IMR-90 (cell line): ENCODE measurements at regions not wholly inside any gene's neighbourhood (a gene's known extent, or its start where the extent isn't known, plus 50 kb on each side); places are given as distances from the start of the nearest gene placed in this dataset.

Experiments
- ATAC-seq: fragments of 200-7000 bp; cut with Tn5 transposase; 2 replicates; pipeline ENCODE4 v1.9.1; 2020; ENCODE audit warnings: low read depth, mild to moderate bottlenecking, moderate library complexity
- BruUV-seq: library from RNA; stranded (reverse); fragments of 400-500 nt; replicated peaks from 2 replicates; lab custom pipeline; 2021; lab: Mats Ljungman, UMichigan
- CTCF ChIA-PET: fragments of 300-600 bp; formaldehyde crosslinking; extraction: SDS; loops from one replicate; lab custom pipeline; 2021; ENCODE audit warnings: antibody characterized with exemption; lab: Yijun Ruan, JAX
- POLR2A ChIA-PET: fragments of 300-600 bp; sonication (Branson Sonifier 250); formaldehyde crosslinking; loops from one replicate; lab custom pipeline; 2022; ENCODE audit warnings: antibody characterized with exemption; ENCODE audit not compliant: unreplicated experiment; lab: Charles Lee
- DNase-seq: peaks from one replicate; pipeline ENCODE4 v3.0.0; 2013
- H2AFZ ChIP-seq: replicated peaks from 2 replicates; pipeline ENCODE3; 2013; ENCODE audit warnings: low read length, mild to moderate bottlenecking; ENCODE audit not compliant: poor library complexity
- H2AK5ac ChIP-seq: 2 replicates; pipeline ENCODE4 v1.6.1; 2013; ENCODE audit warnings: low read depth, low read length, inconsistent platforms
- H2AK9ac ChIP-seq: replicated peaks from 2 replicates; pipeline ENCODE3; 2013; ENCODE audit warnings: mild to moderate bottlenecking, low read depth, low read length, moderate library complexity; ENCODE audit not compliant: poor library complexity
- H2BK120ac ChIP-seq: 2 replicates; pipeline ENCODE4 v1.6.1; 2013; ENCODE audit warnings: low read depth, low read length, inconsistent platforms
- H2BK15ac ChIP-seq: 3 replicates; pipeline ENCODE4 v1.6.1; 2013; ENCODE audit warnings: low read depth, low read length, inconsistent platforms
- H2BK20ac ChIP-seq: 2 replicates; pipeline ENCODE4 v1.6.1; 2013; ENCODE audit warnings: low read depth, mild to moderate bottlenecking, inconsistent platforms, low read length, moderate library complexity
- H2BK5ac ChIP-seq: 2 replicates; pipeline ENCODE4 v1.6.1; 2013; ENCODE audit warnings: mild to moderate bottlenecking, low read depth, low read length, inconsistent platforms; ENCODE audit not compliant: poor library complexity, severe bottlenecking
- H3K14ac ChIP-seq: replicated peaks from 2 replicates; pipeline ENCODE4 v1.6.1; 2013; ENCODE audit warnings: low read depth, low read length, inconsistent platforms
- H3K18ac ChIP-seq: 2 replicates; pipeline ENCODE4 v1.6.1; 2013; ENCODE audit warnings: low read depth, low read length, control low read depth
- H3K23ac ChIP-seq: 2 replicates; pipeline ENCODE4 v1.6.1; 2013; ENCODE audit warnings: low read depth, low read length, inconsistent platforms
- H3K27ac ChIP-seq: 2 replicates; pipeline ENCODE4 v1.5.1; 2013; ENCODE audit warnings: mild to moderate bottlenecking, control low read depth, low read length; ENCODE audit not compliant: insufficient read depth
- H3K27me3 ChIP-seq: 2 replicates; pipeline ENCODE4 v1.6.1; 2013; ENCODE audit warnings: low read length; ENCODE audit not compliant: control insufficient read depth, insufficient read depth
- H3K36me3 ChIP-seq: 2 replicates; pipeline ENCODE4 v1.6.1; 2013; ENCODE audit warnings: low read length, mixed read lengths; ENCODE audit not compliant: control insufficient read depth, insufficient read depth
- H3K4ac ChIP-seq: 2 replicates; pipeline ENCODE4 v1.6.1; 2013; ENCODE audit warnings: low read depth, low read length, inconsistent platforms
- H3K4me1 ChIP-seq: 2 replicates; pipeline ENCODE4 v1.6.1; 2013; ENCODE audit warnings: low read length, mixed read lengths; ENCODE audit not compliant: control insufficient read depth, insufficient read depth
- H3K4me2 ChIP-seq: 2 replicates; pipeline ENCODE4 v1.6.1; 2013; ENCODE audit warnings: low read depth, mild to moderate bottlenecking, control low read depth, low read length, moderate library complexity
- H3K4me3 ChIP-seq: 2 replicates; pipeline ENCODE4 v1.5.1; 2013; ENCODE audit warnings: low read depth, mild to moderate bottlenecking, control low read depth, low read length, moderate library complexity; ENCODE audit not compliant: insufficient read depth
- H3K56ac ChIP-seq: 2 replicates; pipeline ENCODE4 v1.6.1; 2013; ENCODE audit warnings: low read length, inconsistent platforms; ENCODE audit not compliant: insufficient read depth; ENCODE audit errors: extremely low read depth
- H3K79me1 ChIP-seq, 2 experiments: 2 replicates each; pipeline ENCODE4 v1.6.1; 2013; ENCODE audit warnings: low read length in 2 of 2, inconsistent platforms in 1 of 2, low read depth in 1 of 2
- H3K9ac ChIP-seq: 2 replicates; pipeline ENCODE4 v1.6.1; 2013; ENCODE audit warnings: low read depth, low read length, control low read depth
- H3K9me1 ChIP-seq: 2 replicates; pipeline ENCODE4 v1.6.1; 2013; ENCODE audit warnings: low read length, inconsistent platforms; ENCODE audit not compliant: insufficient read depth
- H3K9me3 ChIP-seq: 2 replicates; pipeline ENCODE4 v1.6.1; 2013; ENCODE audit warnings: low read length; ENCODE audit not compliant: control insufficient read depth, insufficient read depth
- H4K20me1 ChIP-seq: 2 replicates; pipeline ENCODE4 v1.6.1; 2013; ENCODE audit warnings: low read length, inconsistent platforms; ENCODE audit not compliant: insufficient read depth
- H4K5ac ChIP-seq: 2 replicates; pipeline ENCODE4 v1.6.1; 2013; ENCODE audit warnings: mild to moderate bottlenecking, low read depth, low read length, control low read depth
- H4K8ac ChIP-seq, 2 experiments: 2 replicates each; pipeline ENCODE4 v1.6.1; 2013; ENCODE audit warnings: low read depth in 2 of 2, low read length in 2 of 2, control low read depth in 1 of 2, inconsistent platforms in 1 of 2
- H4K91ac ChIP-seq: 2 replicates; pipeline ENCODE4 v1.6.1; 2013; ENCODE audit warnings: low read depth, low read length, inconsistent platforms; ENCODE audit not compliant: insufficient read depth
- BHLHE40 ChIP-seq: fragments of 150-350 bp; IDR thresholded peaks from 2 replicates; pipeline ENCODE4 v1.6.1; 2016; ENCODE audit warnings: mild to moderate bottlenecking, low read depth, low read length
- CHD1 ChIP-seq: IDR thresholded peaks from 2 replicates; pipeline ENCODE4 v1.6.1; 2012; ENCODE audit warnings: low read depth, low read length, improper control_type of control experiment
- ELK1 ChIP-seq: fragments of 150-350 bp; IDR thresholded peaks from 2 replicates; pipeline ENCODE4 v1.6.1; 2016; ENCODE audit warnings: low read depth, mild to moderate bottlenecking, low read length, moderate library complexity, borderline replicate concordance
- FOS ChIP-seq: fragments of 150-350 bp; IDR thresholded peaks from 2 replicates; pipeline ENCODE4 v1.6.1; 2016; ENCODE audit warnings: low read depth, low read length
- MAFK ChIP-seq: IDR thresholded peaks from 2 replicates; pipeline ENCODE4 v1.6.1; 2012; ENCODE audit warnings: low read depth, low read length, improper control_type of control experiment
- MAZ ChIP-seq: IDR thresholded peaks from 2 replicates; pipeline ENCODE4 v1.6.1; 2012; ENCODE audit warnings: low read depth, mild to moderate bottlenecking, low read length, improper control_type of control experiment, moderate library complexity, borderline replicate concordance
- MXI1 ChIP-seq: IDR thresholded peaks from 2 replicates; pipeline ENCODE4 v1.6.1; 2012; ENCODE audit warnings: low read depth, mild to moderate bottlenecking, low read length, moderate library complexity, borderline replicate concordance
- NFE2L2 ChIP-seq: fragments of 150-350 bp; IDR thresholded peaks from 2 replicates; pipeline ENCODE4 v1.6.1; 2016; ENCODE audit warnings: low read depth, mild to moderate bottlenecking, low read length
- POLR2A ChIP-seq: IDR thresholded peaks from 2 replicates; pipeline ENCODE4 v1.6.1; 2012; ENCODE audit warnings: mild to moderate bottlenecking, low read depth, low read length
- RAD21 ChIP-seq: IDR thresholded peaks from 2 replicates; pipeline ENCODE4 v1.6.1; 2012; ENCODE audit warnings: low read length, improper control_type of control experiment
- RCOR1 ChIP-seq: IDR thresholded peaks from 2 replicates; pipeline ENCODE4 v1.6.1; 2012; ENCODE audit warnings: mild to moderate bottlenecking, low read length, improper control_type of control experiment; ENCODE audit not compliant: insufficient replicate concordance
- RFX5 ChIP-seq: IDR thresholded peaks from 2 replicates; pipeline ENCODE4 v1.8.0; 2012; ENCODE audit warnings: low read depth, mild to moderate bottlenecking, low read length, moderate library complexity
- SMC3 ChIP-seq: fragments of 150-350 bp; IDR thresholded peaks from 2 replicates; pipeline ENCODE4 v1.6.1; 2016; ENCODE audit warnings: low read depth, mild to moderate bottlenecking, antibody characterized with exemption, low read length, moderate library complexity
- USF2 ChIP-seq: fragments of 150-350 bp; IDR thresholded peaks from 2 replicates; pipeline ENCODE4 v1.6.1; 2017; ENCODE audit warnings: mild to moderate bottlenecking, antibody characterized with exemption, low read length, low read depth
- WGBS, 2 experiments: methylation state at CpG; one replicate each; pipeline versions ENCODE4 v1.1.5 to v1.1.7; 2013; ENCODE audit warnings: missing lambda C conversion rate in 2 of 2; ENCODE audit not compliant: insufficient read length in 1 of 2; ENCODE audit errors: extremely low coverage in 2 of 2; 5-methylcytosine and 5-hydroxymethylcytosine counted together
- dilution Hi-C: fragments of 300-500 bp; cut with HindIII; formaldehyde crosslinking; loops from one replicate; pipeline ENCODE4 v1.14.3; 2018; ENCODE audit warnings: low sequenced_read_pairs; ENCODE audit not compliant: unreplicated experiment
- in situ Hi-C: fragments of 300-500 bp; cut with MboI; formaldehyde crosslinking; loops from 3 replicates; pipeline ENCODE4 v1.14.3; 2019; ENCODE audit warnings: low sequenced_read_pairs, inconsistent platforms, mixed read lengths
- intact Hi-C: fragments of 100-400 bp; cut with micrococcal nuclease; formaldehyde crosslinking; loops from 2 replicates; pipeline ENCODE4 v1.10.0; 2022

GRCh38 chr2:60259781-60260180, 293.7 kb downstream of the BCL11A start:
- Histone ChIP-seq H4K20me1 (no peaks in the 10 kb centered on the region), H2AFZ (no peak overlapping the region), H2BK20ac (no peak overlapping the region), H2BK5ac (no peak overlapping the region), H4K8ac (no peak overlapping the region), H3K9me3 (no peaks in the 10 kb centered on the region), H2BK15ac (no peak overlapping the region), H3K18ac (no peak overlapping the region), H3K27ac (no peak overlapping the region), H2AK5ac (no peak overlapping the region), H3K4me2 (no peak overlapping the region), H3K9ac (no peak overlapping the region), H3K4me1 (no peaks in the 10 kb centered on the region), H3K4me3 (no peak overlapping the region), H3K23ac (no peak overlapping the region), H3K14ac (no peak overlapping the region), H4K5ac (no peak overlapping the region), H3K4ac (no peak overlapping the region), H2BK120ac (no peak overlapping the region), H2AK9ac (no peak overlapping the region), H3K56ac (no peak overlapping the region), H3K9me1 (no peaks in the 10 kb centered on the region), H3K27me3 (no peaks in the 10 kb centered on the region), H4K91ac (no peak overlapping the region), H3K36me3 (no peaks in the 10 kb centered on the region), H3K79me1 (no peaks in the 10 kb centered on the region)
- no peak for DNase-seq
- WGBS, 2 experiments, result no CpG with 5 or more reads among the region's 1 CpG
- intact Hi-C loops (no loop called here), in situ Hi-C loops (no loop called here), dilution Hi-C loops (no loop called here)
- TF ChIP-seq NFE2L2 (no peak), MAFK (no peak), RFX5 (no peak), ELK1 (no peak), RCOR1 (no peak), POLR2A (no peak), RAD21 (no peak), BHLHE40 (no peak), FOS (no peak), MXI1 (no peak), USF2 (no peak), MAZ (no peak), CHD1 (no peak), SMC3 (no peak)
- POLR2A ChIA-PET, result no interaction called here
- no TSS peak for BruUV-seq
- no peak for ATAC-seq
- CTCF ChIA-PET, result no interaction called here
